ENCODE measurements at regions not wholly inside any gene's neighbourhood (a gene's known extent, or its start where the extent isn't known, plus 50 kb on each side); places are given as distances from the start of the nearest gene placed in this dataset.

DNA sequence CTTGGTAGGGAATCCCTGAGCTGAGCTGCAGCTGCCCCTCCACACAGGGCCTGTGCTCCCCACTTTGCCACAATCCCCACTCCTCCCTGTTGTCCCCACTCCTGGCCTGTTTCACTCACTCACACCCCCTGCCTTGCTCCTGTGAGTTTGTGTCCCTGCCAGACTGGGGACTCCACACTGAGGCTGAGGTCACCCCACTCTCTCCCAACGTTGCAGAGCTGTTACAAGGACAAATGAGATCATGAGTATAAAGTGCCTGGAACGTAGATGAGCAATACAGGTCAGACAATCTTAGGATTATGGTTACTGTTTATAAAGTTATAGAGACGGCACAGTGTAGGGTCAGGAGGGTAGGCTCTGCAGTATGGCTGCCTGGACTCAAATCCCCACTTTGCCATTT lies 426.0 kb upstream of the SULF2 start:
- TF ChIP-seq, protein P1, sequence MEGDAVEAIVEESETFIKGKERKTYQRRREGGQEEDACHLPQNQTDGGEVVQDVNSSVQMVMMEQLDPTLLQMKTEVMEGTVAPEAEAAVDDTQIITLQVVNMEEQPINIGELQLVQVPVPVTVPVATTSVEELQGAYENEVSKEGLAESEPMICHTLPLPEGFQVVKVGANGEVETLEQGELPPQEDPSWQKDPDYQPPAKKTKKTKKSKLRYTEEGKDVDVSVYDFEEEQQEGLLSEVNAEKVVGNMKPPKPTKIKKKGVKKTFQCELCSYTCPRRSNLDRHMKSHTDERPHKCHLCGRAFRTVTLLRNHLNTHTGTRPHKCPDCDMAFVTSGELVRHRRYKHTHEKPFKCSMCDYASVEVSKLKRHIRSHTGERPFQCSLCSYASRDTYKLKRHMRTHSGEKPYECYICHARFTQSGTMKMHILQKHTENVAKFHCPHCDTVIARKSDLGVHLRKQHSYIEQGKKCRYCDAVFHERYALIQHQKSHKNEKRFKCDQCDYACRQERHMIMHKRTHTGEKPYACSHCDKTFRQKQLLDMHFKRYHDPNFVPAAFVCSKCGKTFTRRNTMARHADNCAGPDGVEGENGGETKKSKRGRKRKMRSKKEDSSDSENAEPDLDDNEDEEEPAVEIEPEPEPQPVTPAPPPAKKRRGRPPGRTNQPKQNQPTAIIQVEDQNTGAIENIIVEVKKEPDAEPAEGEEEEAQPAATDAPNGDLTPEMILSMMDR (conservative IDR thresholded peaks at IDR 0.05 in 1 of 2, IDR thresholded peaks at IDR 0.05 in 1 of 2; ENCODE audit: extremely low read depth in 1 of 2, insufficient read depth in 1 of 2, low read depth in 1 of 2, low read length in 2 of 2), result no peak
- TF ChIP-seq EZH2 (IDR thresholded peaks at IDR 0.05; ENCODE audit: borderline replicate concordance, low read length), result no peak

All from mammary epithelial cell (primary cell).